GM19452 (cell line): ENCODE measurements at regions not wholly inside any gene's neighbourhood (a gene's known extent, or its start where the extent isn't known, plus 50 kb on each side); places are given as distances from the start of the nearest gene placed in this dataset.

Experiments
- ATAC-seq: cut with Tn5 transposase; IDR thresholded peaks from one replicate; pipeline ENCODE4 v1.9.1; 2021; ENCODE audit not compliant: unreplicated experiment

GRCh38 chr18:41373612-41374011 is 581.4 kb upstream of the PIK3C3 start:
- ATAC-seq: no peak

- no peak for ATAC-seq
These were observed 582.9 kb upstream of the PIK3C3 start for GRCh38 chr18:41372046-41372665.

DNA sequence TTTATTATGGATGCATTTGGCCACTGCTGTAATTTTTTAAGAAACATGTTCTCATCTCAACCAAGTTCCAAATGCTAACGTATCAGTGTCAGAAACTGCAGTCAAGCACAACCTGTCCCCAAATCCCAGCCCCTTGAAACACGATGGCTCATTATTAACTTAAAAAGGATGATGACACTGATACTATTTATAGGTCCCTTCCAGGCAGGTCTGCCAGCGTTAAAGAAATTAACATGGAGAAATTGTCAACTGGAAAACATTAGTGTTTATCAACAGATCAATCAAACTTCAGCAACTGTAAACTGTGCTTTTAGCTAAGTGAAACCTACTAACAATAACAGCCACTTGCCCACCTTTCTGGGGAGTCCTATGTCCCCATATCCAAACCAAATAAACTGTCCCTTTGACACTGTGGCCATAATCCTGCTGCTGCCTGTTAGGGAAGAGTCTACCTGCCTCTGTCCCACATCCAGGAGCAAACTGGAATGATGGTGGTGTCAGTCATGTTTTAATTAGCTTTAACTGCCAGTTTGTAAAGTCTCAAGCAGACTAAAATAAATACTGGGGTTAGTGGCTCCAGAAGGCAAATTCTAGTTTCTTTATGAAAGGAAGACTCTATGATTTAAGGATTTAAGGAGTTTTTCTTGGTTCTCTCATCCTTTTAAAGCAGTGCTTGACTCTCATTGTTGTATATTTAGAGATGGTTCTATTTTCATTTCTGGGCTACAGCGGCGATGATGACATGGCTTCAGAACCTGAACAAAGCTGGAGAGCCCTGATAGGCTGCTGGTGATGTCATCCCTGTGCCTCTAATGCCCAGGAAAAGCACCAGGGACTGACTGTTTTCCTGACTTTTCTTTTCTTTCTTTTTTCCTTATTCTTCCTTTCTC is 583.6 kb upstream of the PIK3C3 start:
- ATAC-seq: no peak

DNA sequence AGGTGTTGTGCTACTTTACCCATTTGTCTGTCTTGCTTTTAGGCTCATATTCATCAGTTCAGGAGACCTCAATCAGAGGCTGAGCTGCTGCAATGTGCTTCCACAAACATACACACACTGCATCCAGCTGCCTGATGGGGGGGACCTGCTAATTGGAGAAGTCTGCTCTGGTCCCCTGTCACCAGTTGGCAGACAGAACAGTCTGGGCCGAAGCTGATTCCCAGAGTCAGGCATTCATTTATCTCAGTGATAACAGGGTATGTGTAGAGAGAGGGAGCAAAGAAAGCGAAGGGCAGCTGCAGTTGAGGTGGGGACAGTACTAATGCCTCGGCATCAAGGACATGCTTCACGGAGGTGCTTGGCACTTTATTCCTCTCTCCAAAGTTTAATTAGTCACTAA is 584.3 kb upstream of the PIK3C3 start:
- ATAC-seq: no peak

DNA sequence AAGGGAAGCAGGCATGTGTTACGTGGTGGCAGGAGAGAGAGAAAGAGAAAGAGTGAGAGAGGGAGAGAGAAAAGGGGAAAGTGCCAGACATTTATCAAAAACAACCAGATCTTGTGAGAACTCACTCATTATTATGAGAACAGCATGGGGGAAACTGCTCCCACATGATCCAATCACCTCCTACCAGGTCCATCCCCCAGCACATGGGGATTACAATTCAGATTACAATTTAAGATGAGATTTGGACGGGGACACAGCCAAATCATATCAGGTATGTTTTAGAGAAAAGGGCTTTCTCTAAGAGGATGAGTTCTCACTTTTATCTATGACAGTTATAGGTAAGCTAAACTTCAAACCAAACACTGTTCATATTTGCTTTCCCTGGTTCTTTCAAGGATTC is 597.3 kb upstream of the PIK3C3 start:
- no peak for ATAC-seq

DNA sequence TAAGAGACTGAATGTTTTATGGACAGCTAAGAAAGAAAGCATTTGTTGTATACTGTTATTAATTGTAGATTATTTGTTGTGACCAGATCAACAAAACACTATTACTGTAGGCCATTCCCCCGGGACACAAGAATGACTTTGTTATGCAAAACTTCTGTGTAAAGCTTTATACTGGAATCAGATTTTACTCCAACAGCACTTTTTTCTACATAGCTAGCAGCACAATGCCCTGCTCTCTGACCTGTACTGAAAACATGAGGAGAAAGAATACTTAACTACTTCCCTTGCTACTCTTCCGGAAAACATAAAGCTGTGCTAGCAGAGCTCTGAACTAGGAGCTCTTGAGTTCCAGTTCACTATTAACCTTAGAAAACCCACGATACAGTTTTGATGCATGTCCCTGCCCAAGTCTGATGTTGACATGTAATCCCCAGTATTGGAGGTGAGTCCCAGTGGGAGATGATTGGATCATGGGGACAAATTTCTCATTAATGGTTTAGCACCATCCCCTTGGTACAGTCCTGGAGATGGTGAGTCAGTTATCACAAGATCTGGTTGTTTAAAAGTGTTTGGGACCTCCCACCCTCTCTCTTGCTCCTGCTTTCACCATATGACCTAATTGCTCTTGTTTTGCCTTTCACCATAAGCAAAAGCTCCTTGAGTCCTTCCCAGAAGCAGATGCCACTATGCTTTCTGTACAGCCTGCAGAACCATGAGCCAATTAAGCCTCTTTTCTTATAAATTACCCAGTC is 601.1 kb upstream of the PIK3C3 start:
- no peak for ATAC-seq

DNA sequence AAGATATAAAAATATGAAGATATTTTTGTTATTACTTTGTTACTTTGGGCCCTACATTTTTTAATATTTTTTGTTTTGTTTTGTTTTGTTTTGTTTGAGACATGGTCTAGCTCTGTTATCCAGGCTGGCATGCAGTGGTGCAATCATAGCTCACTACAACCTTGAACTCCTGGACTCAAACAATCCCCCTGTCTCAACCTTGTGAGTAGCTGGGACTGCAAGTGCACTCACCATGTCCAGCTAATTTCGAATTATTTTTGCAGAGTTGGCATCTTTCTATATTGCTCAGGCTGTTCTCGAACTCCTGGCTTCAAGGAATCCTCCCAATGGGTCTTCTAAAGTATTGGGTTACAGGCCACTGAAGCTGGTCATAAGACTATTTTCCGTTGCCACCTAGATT is 603.6 kb upstream of the PIK3C3 start:
- ATAC-seq: no peak

GRCh38 chr18:41347057-41347456 is 608.0 kb upstream of the PIK3C3 start:
- no peak for ATAC-seq

DNA sequence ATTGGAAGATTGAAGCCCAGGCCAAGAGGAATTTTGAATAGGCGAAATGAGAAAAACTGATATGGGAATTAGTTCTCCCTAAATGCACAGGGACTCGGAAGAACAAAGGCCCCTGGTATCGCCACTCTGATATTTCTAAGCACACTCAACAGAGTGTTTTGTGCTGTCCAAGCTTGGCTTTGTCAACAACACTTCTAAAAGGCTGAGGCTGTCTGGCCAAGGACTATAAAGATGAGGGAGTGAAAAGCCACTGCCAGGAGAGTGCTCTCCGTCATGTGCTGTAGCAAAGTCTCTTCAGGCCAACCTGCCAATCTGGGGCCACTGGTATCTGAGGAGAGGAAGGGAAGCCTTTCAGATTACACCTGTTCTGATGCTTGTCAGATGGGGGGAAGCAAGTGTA is 611.2 kb upstream of the PIK3C3 start:
- no peak for ATAC-seq

- no peak for ATAC-seq
These were observed 616.7 kb upstream of the PIK3C3 start for GRCh38 chr18:41338341-41338740.

DNA sequence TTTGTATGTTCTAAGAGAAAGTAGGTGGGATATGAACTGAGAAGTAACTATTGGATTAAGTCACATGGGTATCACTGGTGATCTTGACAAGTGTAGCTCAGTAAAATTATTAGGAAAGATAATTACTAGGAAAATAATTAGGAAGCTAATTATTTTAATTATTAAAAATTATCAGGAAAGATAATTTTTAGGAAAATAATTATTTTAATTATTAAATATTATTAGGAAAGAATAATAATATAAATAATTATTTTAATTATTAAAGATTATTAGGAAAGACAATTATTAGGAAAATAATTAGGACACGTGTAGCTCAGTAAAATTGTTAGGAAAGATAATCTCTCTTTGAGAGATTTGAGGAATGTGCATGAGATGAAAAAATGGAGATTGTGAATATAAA is 623.4 kb upstream of the PIK3C3 start:
- ATAC-seq: no peak

- no peak for ATAC-seq
These were observed 628.7 kb upstream of the PIK3C3 start for GRCh38 chr18:41326311-41326710.

GRCh38 chr18:41324934-41325333 is 630.1 kb upstream of the PIK3C3 start:
- no peak for ATAC-seq

- no peak for ATAC-seq
These were observed 630.8 kb upstream of the PIK3C3 start for GRCh38 chr18:41324020-41324791.

- ATAC-seq: no peak
These were observed 632.0 kb upstream of the PIK3C3 start for GRCh38 chr18:41323044-41323443.

DNA sequence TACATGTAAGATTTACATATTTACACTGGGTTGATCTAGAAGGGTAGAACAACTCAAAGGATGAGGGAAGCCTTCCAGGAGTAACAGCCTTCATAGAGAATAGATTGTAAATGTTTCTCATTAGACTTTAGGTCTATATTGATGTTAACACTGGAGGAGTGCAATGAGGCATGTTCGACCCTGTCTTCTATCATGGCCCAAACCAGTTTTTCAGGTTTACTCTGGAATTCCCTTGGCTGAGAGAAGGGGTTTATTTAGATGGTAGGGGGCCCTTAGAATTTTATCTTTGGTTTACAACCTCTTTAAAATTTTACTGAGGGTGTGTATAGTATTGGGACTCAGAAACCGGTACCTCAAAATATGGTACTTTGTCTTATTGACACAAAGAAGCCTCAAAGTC is 634.9 kb upstream of the PIK3C3 start:
- ATAC-seq: no peak

DNA sequence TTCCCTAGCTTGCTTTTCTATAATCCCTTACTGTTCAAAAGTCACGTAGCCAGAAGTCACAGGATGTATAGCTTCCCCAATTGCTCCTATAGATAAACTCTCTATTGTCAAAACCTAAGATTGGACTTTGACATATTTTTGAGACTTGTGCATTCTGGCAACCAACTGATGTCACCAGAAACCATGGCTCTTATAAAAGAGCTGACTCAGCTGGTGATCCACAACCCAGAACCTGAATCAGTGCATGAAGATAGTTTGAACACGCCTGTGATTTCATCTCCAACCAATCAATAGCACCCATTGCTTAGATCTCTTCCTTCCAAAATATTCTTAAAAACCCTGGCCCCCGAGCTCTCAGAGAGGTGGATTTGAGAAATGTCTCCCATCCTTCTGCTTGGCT is 639.9 kb upstream of the PIK3C3 start:
- no peak for ATAC-seq

- ATAC-seq: no peak
These were observed 643.2 kb upstream of the PIK3C3 start for GRCh38 chr18:41311571-41312547.

DNA sequence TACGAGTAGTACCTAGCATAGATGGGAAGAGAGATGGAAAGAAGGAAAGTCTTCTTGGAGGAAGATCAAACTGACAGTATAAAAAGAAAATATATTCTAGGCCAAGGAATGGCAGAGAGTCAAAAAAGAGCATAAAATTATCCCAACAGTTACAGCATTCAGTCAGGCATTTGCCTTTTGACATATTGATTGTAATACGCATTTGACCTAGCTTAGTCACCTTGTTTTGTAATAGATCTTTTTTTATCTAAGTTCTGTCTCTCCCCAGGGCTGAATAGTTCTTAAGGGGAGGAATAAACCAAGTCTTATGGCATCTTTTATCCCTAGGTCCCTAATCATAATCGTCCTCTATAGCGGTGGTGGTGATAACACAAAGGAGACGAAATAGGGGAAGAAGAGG is 657.3 kb upstream of the PIK3C3 start:
- no peak for ATAC-seq

DNA sequence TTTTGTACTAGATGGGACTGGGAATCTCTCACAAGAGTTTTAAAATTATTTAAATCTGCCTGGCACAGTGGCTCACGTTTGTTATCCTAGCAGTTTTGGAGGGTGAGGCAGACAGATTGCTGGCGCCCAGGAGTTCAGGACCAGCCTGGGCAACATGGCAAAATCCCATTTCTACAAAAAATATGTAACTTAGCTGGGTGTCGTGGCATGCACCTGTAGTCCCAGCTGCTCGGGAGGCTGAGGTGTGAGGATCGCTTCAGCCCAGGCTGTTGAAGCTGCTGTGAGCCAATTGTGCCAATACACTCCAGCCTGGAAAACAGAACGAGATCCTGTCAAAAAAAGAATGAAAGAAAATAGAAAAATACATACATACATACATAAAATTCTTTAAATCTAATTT is 685.7 kb upstream of the PIK3C3 start:
- no peak for ATAC-seq
